ENCODE measurements at regions not wholly inside any gene's neighbourhood (a gene's known extent, or its start where the extent isn't known, plus 50 kb on each side); places are given as distances from the start of the nearest gene placed in this dataset.

GRCh38 chr18:24530630-24531111 is 70.2 kb downstream of the HRH4 start:
- no peak overlapping the region for H3K9ac ChIP-seq (ENCODE audit: insufficient read depth in 1 of 2, low read length in 2 of 2)
- no peaks in the 10 kb centered on the region for H3K27me3 ChIP-seq (ENCODE audit: control insufficient read depth in 3 of 3, insufficient read depth in 3 of 3, low read length in 2 of 3)
- H3K4me1 ChIP-seq (ENCODE audit: control insufficient read depth in 5 of 5, insufficient read depth in 5 of 5, low read length in 5 of 5), result no peaks in the 10 kb centered on the region
- no peak overlapping the region for H3K27ac ChIP-seq (ENCODE audit: low read depth in 1 of 2, low read length in 1 of 2)
- ATAC-seq (ENCODE audit: insufficient read depth, low FRiP score) (no peak), DNase-seq (peak in 2 of 3 donors; percentile 34 to 50)
- peaks cover 0 to 7% (median 0%) of the 10 kb centered on the region in 4 donors for H3K9me3 ChIP-seq (ENCODE audit: control insufficient read depth in 4 of 4, insufficient read depth in 3 of 4, low read length in 3 of 4)
- H3K4me3 ChIP-seq, result no peak overlapping the region
- TF ChIP-seq CTCF (IDR thresholded peaks at IDR 0.05; ENCODE audit: control extremely low read depth, extremely low read depth), result no peak
- WGBS, 2 donors, result 18 to 29% methylated on average over 6 of the region's 6 CpGs
- H3K36me3 ChIP-seq (ENCODE audit: control insufficient read depth in 4 of 4, insufficient read depth in 4 of 4, low read length in 4 of 4), result no peaks in the 10 kb centered on the region

GRCh38 chr18:24534271-24534670 is 73.8 kb downstream of the HRH4 start:
- no peak overlapping the region for H3K4me3 ChIP-seq
- H3K9me3 ChIP-seq (ENCODE audit: control insufficient read depth in 4 of 4, insufficient read depth in 3 of 4, low read length in 3 of 4), result peaks cover 0 to 4% (median 0%) of the 10 kb centered on the region in 4 donors
- H3K4me1 ChIP-seq (ENCODE audit: control insufficient read depth in 5 of 5, insufficient read depth in 5 of 5, low read length in 5 of 5), result no peaks in the 10 kb centered on the region
- ATAC-seq (ENCODE audit: insufficient read depth, low FRiP score) (no peak), DNase-seq (no peak)
- no peak for TF ChIP-seq CTCF (IDR thresholded peaks at IDR 0.05; ENCODE audit: control extremely low read depth, extremely low read depth)
- H3K36me3 ChIP-seq (ENCODE audit: control insufficient read depth in 4 of 4, insufficient read depth in 4 of 4, low read length in 4 of 4), result no peaks in the 10 kb centered on the region
- WGBS, 2 donors, result 92 to 95% methylated on average over 6 of the region's 6 CpGs
- no peaks in the 10 kb centered on the region for H3K27me3 ChIP-seq (ENCODE audit: control insufficient read depth in 3 of 3, insufficient read depth in 3 of 3, low read length in 2 of 3)
- no peak overlapping the region for H3K9ac ChIP-seq (ENCODE audit: insufficient read depth in 1 of 2, low read length in 2 of 2)
- no peak overlapping the region for H3K27ac ChIP-seq (ENCODE audit: low read depth in 1 of 2, low read length in 1 of 2)

- 67 to 72% methylated on average over 4 of the region's 4 CpGs for WGBS, 2 donors
- no peak overlapping the region for H3K4me3 ChIP-seq
- no peak for TF ChIP-seq CTCF (IDR thresholded peaks at IDR 0.05; ENCODE audit: control extremely low read depth, extremely low read depth)
- H3K27me3 ChIP-seq (ENCODE audit: control insufficient read depth in 3 of 3, insufficient read depth in 3 of 3, low read length in 2 of 3), result no peaks in the 10 kb centered on the region
- no peak overlapping the region for H3K9ac ChIP-seq (ENCODE audit: insufficient read depth in 1 of 2, low read length in 2 of 2)
- DNase-seq, result no peak
- peaks cover 0 to 4% (median 0%) of the 10 kb centered on the region in 4 donors for H3K9me3 ChIP-seq (ENCODE audit: control insufficient read depth in 4 of 4, insufficient read depth in 3 of 4, low read length in 3 of 4)
- H3K36me3 ChIP-seq (ENCODE audit: control insufficient read depth in 4 of 4, insufficient read depth in 4 of 4, low read length in 4 of 4), result no peaks in the 10 kb centered on the region
- no peak overlapping the region for H3K27ac ChIP-seq (ENCODE audit: low read depth in 1 of 2, low read length in 1 of 2)
- no peak for ATAC-seq (ENCODE audit: insufficient read depth, low FRiP score)
- no peaks in the 10 kb centered on the region for H3K4me1 ChIP-seq (ENCODE audit: control insufficient read depth in 5 of 5, insufficient read depth in 5 of 5, low read length in 5 of 5)
Measured at GRCh38 chr18:24534737-24535136, 74.3 kb downstream of the HRH4 start.
